ENCODE measurements at regions not wholly inside any gene's neighbourhood (a gene's known extent, or its start where the extent isn't known, plus 50 kb on each side); places are given as distances from the start of the nearest gene placed in this dataset.
"Not testable (repeated sequence)": the region's sequence is repeated elsewhere in the genome, so short reads cannot be mapped to it uniquely, and the experiment has no call there.

DNA sequence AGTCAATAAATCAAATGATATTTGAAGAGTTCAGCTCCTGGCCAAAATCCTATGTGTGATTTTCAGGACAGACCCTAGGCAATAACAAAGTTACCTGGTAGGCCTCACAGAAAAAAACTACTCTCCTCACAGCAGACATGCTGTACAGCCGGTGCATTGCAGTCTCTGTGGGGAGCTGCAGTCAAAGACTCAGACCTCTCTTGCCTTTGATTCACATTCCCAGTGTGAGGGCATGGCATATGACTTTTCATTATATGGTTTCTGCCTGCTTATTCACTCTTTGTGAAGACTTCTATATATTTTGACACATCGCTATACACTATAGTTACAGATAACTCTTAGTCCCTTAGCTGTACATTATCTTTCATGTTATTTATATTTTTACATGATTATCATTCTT lies 2684.3 kb upstream of the PCDH20 start:
- Histone ChIP-seq H3K4me1 (ENCODE audit: insufficient read depth, low read length) (no peaks in the 10 kb centered on the region), H3K9ac (ENCODE audit: low read depth, low read length) (no peak overlapping the region), H3K4me3 (ENCODE audit: low read length) (no peak overlapping the region), H3K27ac (ENCODE audit: low read length) (no peak overlapping the region), H3K9me3 (ENCODE audit: insufficient read depth, low read depth, low read length) (no peaks in the 10 kb centered on the region), H3K36me3 (ENCODE audit: insufficient read depth, low read depth, low read length) (no peaks in the 10 kb centered on the region), H3K27me3 (ENCODE audit: insufficient read depth, low read length) (no peaks in the 10 kb centered on the region)

DNA sequence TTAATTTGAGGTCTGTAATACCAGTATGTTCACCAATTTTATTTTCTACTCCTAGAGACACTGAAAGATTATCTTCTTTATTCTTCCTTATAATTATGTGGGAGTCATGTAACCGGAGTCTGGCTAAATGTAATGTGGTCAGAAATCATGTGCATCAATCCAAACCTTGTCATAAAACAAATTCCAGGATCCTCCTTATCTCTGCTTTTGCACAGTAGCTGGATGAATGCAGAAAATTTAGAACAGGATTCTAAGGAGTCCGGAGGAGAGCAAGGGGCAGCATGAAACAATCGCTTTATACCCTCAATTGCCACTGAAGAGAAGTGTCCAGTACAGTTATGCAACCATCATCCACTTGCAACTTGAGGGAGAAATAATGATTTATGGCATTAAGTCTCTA lies 2674.7 kb upstream of the PCDH20 start:
- no peaks in the 10 kb centered on the region for H3K9me3 ChIP-seq (ENCODE audit: insufficient read depth, low read depth, low read length)
- no peaks in the 10 kb centered on the region for H3K27me3 ChIP-seq (ENCODE audit: insufficient read depth, low read length)
- H3K9ac ChIP-seq (ENCODE audit: low read depth, low read length), result no peak overlapping the region
- no peak overlapping the region for H3K27ac ChIP-seq (ENCODE audit: low read length)
- no peaks in the 10 kb centered on the region for H3K4me1 ChIP-seq (ENCODE audit: insufficient read depth, low read length)
- H3K4me3 ChIP-seq (ENCODE audit: low read length), result no peak overlapping the region
- H3K36me3 ChIP-seq (ENCODE audit: insufficient read depth, low read depth, low read length), result no peaks in the 10 kb centered on the region

DNA sequence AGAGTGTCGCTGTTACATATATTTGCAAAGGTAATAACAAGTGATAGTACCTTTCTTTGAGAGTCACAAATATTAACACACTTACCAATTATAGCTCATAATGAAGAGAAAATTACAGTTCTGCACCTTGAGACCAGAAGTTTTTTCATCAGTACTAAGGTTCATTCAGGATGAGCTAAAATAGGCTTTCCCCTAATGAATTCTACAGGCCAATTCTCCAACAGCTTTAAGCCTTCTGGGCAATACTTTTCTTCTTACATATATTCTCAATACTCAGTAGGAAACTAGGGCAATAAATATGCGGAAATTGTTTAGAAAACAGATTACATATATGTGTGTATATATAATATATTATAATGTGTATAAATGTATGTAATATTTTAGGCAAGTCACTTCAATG lies 2672.8 kb upstream of the PCDH20 start:
- no peak overlapping the region for H3K4me3 ChIP-seq (ENCODE audit: low read length)
- H3K36me3 ChIP-seq (ENCODE audit: insufficient read depth, low read depth, low read length), result no peaks in the 10 kb centered on the region
- H3K27ac ChIP-seq (ENCODE audit: low read length), result no peak overlapping the region
- H3K9me3 ChIP-seq (ENCODE audit: insufficient read depth, low read depth, low read length), result no peaks in the 10 kb centered on the region
- no peaks in the 10 kb centered on the region for H3K27me3 ChIP-seq (ENCODE audit: insufficient read depth, low read length)
- no peak overlapping the region for H3K9ac ChIP-seq (ENCODE audit: low read depth, low read length)
- no peaks in the 10 kb centered on the region for H3K4me1 ChIP-seq (ENCODE audit: insufficient read depth, low read length)

DNA sequence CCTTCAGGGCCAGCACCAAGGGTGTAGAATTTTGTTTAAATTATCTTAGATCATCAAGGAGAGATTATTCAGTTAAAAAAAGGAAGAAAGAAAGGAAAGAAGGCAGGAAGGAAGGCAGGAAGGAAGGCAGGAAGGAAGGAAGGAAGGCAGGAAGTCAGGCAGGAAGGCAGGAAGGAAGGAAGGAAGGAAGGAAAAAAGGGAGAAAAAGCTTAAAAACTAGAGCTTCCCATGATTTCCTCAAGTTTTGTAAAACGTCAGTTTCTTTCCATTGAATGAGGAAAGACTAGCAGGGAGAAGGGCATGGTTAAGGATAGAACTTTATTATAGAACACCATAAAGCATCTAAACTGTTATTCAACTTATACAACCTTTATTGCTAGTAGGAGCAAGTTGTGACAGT lies 2672.0 kb upstream of the PCDH20 start:
- H3K36me3 ChIP-seq (ENCODE audit: insufficient read depth, low read depth, low read length), result no peaks in the 10 kb centered on the region
- H3K27ac ChIP-seq (ENCODE audit: low read length), result no peak overlapping the region
- H3K9me3 ChIP-seq (ENCODE audit: insufficient read depth, low read depth, low read length), result no peaks in the 10 kb centered on the region
- no peaks in the 10 kb centered on the region for H3K27me3 ChIP-seq (ENCODE audit: insufficient read depth, low read length)
- no peak overlapping the region for H3K4me3 ChIP-seq (ENCODE audit: low read length)
- H3K4me1 ChIP-seq (ENCODE audit: insufficient read depth, low read length), result no peaks in the 10 kb centered on the region
- no peak overlapping the region for H3K9ac ChIP-seq (ENCODE audit: low read depth, low read length)

DNA sequence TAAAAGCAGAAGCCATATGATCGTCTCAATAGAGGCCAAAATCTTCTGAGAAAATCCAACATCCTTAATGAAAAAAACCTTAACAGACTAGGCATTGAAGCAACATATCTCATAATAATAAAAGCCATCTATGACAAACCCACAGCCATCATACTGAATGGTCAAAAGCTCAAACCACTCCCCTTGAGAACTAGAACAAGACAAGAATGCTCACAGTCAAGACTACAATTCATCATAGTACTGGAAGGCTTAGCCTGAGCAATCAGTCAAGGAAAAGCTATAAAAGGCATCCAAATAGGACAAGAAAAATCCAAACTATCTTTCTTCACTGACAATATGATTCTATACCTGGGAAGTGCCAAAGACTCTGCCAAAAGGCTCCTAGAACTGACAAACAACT lies 2668.2 kb upstream of the PCDH20 start:
- no peaks in the 10 kb centered on the region for H3K27me3 ChIP-seq (ENCODE audit: insufficient read depth, low read length)
- H3K4me3 ChIP-seq (ENCODE audit: low read length), result no peak overlapping the region
- H3K9ac ChIP-seq (ENCODE audit: low read depth, low read length), result no peak overlapping the region
- no peaks in the 10 kb centered on the region for H3K4me1 ChIP-seq (ENCODE audit: insufficient read depth, low read length)
- H3K9me3 ChIP-seq (ENCODE audit: insufficient read depth, low read depth, low read length), result no peaks in the 10 kb centered on the region
- no peak overlapping the region for H3K27ac ChIP-seq (ENCODE audit: low read length)
- no peaks in the 10 kb centered on the region for H3K36me3 ChIP-seq (ENCODE audit: insufficient read depth, low read depth, low read length)

DNA sequence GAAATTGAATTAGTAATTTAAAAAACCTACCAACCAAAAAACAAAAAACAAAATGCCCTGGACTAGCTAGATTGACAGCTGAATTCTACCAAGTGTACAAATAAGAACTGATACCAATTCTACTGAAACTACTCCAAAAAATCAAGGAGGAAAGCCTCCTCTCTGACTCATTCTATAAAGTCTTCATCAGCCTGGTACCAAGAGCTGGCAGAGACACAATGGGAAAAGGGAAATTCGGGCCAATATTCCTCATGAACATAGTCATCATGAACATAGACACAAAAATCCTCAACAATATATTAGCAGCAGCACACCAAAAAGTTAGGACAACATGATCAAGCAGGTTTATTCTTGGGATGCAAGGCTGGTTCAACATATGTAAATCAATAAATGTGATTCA lies 2667.7 kb upstream of the PCDH20 start:
- H3K9me3 ChIP-seq (ENCODE audit: insufficient read depth, low read depth, low read length), result no peaks in the 10 kb centered on the region
- no peak overlapping the region for H3K4me3 ChIP-seq (ENCODE audit: low read length)
- no peaks in the 10 kb centered on the region for H3K4me1 ChIP-seq (ENCODE audit: insufficient read depth, low read length)
- no peak overlapping the region for H3K9ac ChIP-seq (ENCODE audit: low read depth, low read length)
- H3K36me3 ChIP-seq (ENCODE audit: insufficient read depth, low read depth, low read length), result no peaks in the 10 kb centered on the region
- H3K27ac ChIP-seq (ENCODE audit: low read length), result no peak overlapping the region
- H3K27me3 ChIP-seq (ENCODE audit: insufficient read depth, low read length), result no peaks in the 10 kb centered on the region

DNA sequence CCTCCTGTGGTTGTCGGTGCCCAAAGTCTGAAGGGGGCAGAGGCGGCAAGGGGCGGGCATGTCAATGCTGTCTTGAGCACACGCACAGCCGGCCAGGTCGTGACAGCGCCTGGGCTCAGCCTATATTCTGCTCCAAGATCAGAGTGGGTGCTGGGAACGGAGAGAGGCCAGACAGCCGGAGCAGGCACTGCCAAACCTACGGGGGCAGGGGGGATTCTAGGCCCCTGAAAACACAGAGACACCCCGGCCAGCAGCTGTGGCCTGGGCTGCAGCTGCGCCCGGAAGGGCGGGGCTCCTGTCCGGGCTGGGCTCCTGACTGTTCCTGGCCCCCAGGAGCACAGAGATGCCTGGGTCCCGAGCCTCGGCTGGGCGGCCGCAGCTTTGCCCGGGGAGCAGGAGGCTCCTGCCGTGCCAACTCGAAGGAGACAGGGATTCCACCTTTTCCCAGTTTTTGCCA lies 2662.9 kb upstream of the PCDH20 start:
- Histone ChIP-seq H3K4me1 (ENCODE audit: insufficient read depth, low read length) (no peaks in the 10 kb centered on the region), H3K27ac (ENCODE audit: low read length) (no peak overlapping the region), H3K9me3 (ENCODE audit: insufficient read depth, low read depth, low read length) (no peaks in the 10 kb centered on the region), H3K9ac (ENCODE audit: low read depth, low read length) (no peak overlapping the region), H3K4me3 (ENCODE audit: low read length) (no peak overlapping the region), H3K27me3 (ENCODE audit: insufficient read depth, low read length) (no peaks in the 10 kb centered on the region), H3K36me3 (ENCODE audit: insufficient read depth, low read depth, low read length) (no peaks in the 10 kb centered on the region)

DNA sequence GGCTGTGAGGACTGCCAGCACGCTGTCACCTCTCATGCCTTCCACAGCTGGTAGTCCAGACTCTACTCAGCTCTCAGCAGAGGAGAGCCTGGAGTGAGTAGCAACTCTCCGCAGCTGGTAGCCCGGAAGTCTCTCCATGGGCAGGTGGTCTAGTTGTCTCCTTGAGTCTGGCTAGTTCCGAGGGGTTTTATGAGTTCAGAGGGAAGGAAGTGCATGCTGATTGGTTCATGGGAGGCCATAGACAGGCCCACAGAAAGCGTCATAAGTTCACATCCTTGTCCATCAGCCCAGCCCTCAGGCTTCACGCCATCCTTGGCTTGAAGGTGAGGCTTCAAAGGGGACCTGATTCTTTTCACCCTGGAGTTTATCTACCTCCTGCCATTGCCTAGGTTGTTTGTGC lies 2662.4 kb upstream of the PCDH20 start:
- Histone ChIP-seq H3K9ac (ENCODE audit: low read depth, low read length) (no peak overlapping the region), H3K27ac (ENCODE audit: low read length) (no peak overlapping the region), H3K4me3 (ENCODE audit: low read length) (no peak overlapping the region), H3K9me3 (ENCODE audit: insufficient read depth, low read depth, low read length) (no peaks in the 10 kb centered on the region), H3K36me3 (ENCODE audit: insufficient read depth, low read depth, low read length) (no peaks in the 10 kb centered on the region), H3K4me1 (ENCODE audit: insufficient read depth, low read length) (no peaks in the 10 kb centered on the region), H3K27me3 (ENCODE audit: insufficient read depth, low read length) (no peaks in the 10 kb centered on the region)

DNA sequence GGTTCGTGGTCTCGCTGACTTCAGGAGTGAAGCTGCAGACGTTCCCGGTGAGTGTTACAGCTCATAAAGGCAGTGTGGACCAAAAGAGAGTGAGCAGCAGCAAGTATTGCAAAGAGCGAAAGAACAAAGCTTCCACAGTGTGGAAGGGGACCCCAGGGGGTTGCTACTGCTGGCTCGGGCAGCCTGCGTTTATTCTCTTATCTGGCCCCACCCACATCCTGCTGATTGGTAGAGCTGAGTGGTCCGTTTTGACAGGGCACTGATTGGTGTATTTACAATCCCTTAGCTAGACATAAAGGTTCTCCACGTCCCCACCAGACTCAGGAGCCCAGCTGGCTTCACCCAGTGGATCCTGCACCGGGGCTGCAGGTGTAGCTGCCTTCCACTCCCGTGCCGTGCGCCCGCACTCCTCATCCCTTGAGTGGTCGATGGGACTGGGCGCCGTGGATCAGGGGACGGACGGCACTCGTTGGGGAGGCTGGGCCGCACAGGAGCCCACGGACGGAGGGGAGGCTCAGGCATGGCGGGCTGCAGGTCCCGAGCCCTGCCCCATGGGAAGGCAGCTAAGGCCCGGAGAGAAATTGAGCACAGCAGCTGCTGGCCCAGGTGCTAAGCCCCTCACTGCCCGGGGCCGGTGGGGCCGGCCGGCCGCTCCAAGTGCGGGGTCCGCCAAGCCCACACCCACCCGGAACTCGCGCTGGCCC lies 2661.6 kb upstream of the PCDH20 start:
- H3K4me1 ChIP-seq (ENCODE audit: insufficient read depth, low read length); H3K9me3 ChIP-seq (ENCODE audit: insufficient read depth, low read depth, low read length); H3K27me3 ChIP-seq (ENCODE audit: insufficient read depth, low read length); H3K4me3 ChIP-seq (ENCODE audit: low read length); H3K36me3 ChIP-seq (ENCODE audit: insufficient read depth, low read depth, low read length); H3K27ac ChIP-seq (ENCODE audit: low read length); H3K9ac ChIP-seq (ENCODE audit: low read depth, low read length): not testable (repeated sequence)

DNA sequence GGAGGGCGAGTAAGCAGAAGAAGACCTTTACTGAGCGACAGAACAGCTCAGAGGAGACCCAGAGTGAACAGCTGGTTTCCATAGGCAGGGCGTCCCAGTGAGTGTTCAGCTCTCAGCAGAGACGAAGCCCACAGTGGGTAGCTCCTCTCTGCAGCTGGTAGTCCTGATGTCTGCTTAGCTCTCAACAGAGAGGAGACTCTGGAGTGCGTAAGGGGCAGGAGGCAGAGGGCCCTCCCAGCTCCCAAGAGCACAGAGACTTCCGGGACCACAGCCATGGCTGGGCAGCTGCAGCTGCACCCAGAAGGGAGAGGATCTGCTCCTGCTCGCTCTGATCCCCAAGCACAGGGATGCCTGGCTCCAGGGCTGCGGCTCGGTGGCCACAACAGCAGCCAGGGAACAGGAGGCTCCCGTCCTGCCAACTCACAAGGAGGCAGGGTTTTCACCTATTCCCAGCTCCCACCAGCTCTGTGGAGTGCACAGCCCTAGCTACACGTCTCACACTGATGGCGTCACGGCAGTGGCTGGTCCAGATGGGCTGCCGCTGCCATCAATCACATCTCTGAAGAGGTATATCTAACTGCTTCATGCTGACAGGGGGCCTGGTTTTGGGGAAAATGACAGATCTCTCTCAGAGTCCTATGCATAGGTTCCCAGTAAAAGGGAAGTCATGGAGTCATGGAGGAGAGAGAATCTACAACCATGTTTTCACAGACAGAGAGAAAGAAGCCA lies 2660.1 kb upstream of the PCDH20 start:
- Histone ChIP-seq H3K27ac (ENCODE audit: low read length) (no peak overlapping the region), H3K4me1 (ENCODE audit: insufficient read depth, low read length) (no peaks in the 10 kb centered on the region), H3K9ac (ENCODE audit: low read depth, low read length) (no peak overlapping the region), H3K9me3 (ENCODE audit: insufficient read depth, low read depth, low read length) (no peaks in the 10 kb centered on the region), H3K27me3 (ENCODE audit: insufficient read depth, low read length) (no peaks in the 10 kb centered on the region), H3K36me3 (ENCODE audit: insufficient read depth, low read depth, low read length) (no peaks in the 10 kb centered on the region), H3K4me3 (ENCODE audit: low read length) (no peak overlapping the region)

DNA sequence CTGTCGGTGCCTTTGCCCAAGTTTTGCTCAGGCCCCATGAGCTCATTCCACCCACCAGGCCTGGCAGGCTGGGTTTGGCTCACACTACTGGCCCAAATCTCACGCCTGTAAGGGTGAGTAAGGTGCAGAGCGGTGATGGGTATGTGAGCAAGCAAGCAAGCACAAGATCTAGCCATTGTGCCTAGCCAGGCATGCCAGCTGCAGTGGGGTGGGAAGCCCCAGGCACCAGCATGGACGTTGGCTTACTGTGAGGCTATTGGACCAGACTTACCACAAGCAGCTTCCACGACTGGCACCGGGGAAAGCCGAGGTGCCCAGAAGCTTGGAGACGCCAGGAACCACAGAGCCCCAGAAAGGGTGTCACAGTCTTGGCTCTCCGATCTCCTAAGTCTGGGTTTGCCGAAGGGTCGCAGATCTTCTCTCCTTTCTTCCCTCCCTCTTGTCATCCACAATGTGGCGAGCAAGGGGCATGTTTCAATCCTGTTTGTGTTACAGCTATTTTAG lies 2659.4 kb upstream of the PCDH20 start:
- no peak overlapping the region for H3K4me3 ChIP-seq (ENCODE audit: low read length)
- no peaks in the 10 kb centered on the region for H3K9me3 ChIP-seq (ENCODE audit: insufficient read depth, low read depth, low read length)
- H3K27me3 ChIP-seq (ENCODE audit: insufficient read depth, low read length), result no peaks in the 10 kb centered on the region
- H3K27ac ChIP-seq (ENCODE audit: low read length), result no peak overlapping the region
- no peak overlapping the region for H3K9ac ChIP-seq (ENCODE audit: low read depth, low read length)
- H3K36me3 ChIP-seq (ENCODE audit: insufficient read depth, low read depth, low read length), result no peaks in the 10 kb centered on the region
- no peaks in the 10 kb centered on the region for H3K4me1 ChIP-seq (ENCODE audit: insufficient read depth, low read length)

DNA sequence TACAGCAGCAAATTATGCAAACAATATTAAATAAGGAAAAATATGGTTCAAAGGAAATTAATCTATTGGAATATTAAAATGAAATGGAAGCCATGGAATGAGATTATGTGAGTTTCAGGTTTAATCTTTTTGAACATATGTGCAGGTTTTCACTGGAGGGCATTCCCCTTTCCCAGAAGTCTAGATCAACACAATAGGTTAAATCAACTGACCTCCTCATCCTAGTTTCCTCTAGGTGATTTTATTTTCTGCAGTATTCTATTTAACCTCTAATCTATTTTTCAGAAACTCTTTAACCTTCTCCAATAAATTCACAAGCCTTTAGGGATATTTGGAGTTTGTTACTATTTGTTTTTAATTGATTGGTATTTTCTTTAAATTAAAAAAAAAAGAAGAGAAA lies 2657.6 kb upstream of the PCDH20 start:
- Histone ChIP-seq H3K9me3 (ENCODE audit: insufficient read depth, low read depth, low read length) (no peaks in the 10 kb centered on the region), H3K4me3 (ENCODE audit: low read length) (no peak overlapping the region)

More for the DNA sequence above, 2657.6 kb upstream of the PCDH20 start:
- Histone ChIP-seq H3K9ac (ENCODE audit: low read depth, low read length) (no peak overlapping the region), H3K27me3 (ENCODE audit: insufficient read depth, low read length) (no peaks in the 10 kb centered on the region), H3K27ac (ENCODE audit: low read length) (no peak overlapping the region), H3K36me3 (ENCODE audit: insufficient read depth, low read depth, low read length) (no peaks in the 10 kb centered on the region), H3K4me1 (ENCODE audit: insufficient read depth, low read length) (no peaks in the 10 kb centered on the region)
